ENCODE measurements at regions not wholly inside any gene's neighbourhood (a gene's known extent, or its start where the extent isn't known, plus 50 kb on each side); places are given as distances from the start of the nearest gene placed in this dataset.

GRCh38 chr5:51544031-51544785 is 161.0 kb downstream of the ISL1 start:
- Histone ChIP-seq H3K9me3 (replicated peaks in 1 of 11) (no peaks in the 10 kb centered on the region), H3K27ac (peak overlapping the region in 3 of 11 experiments; percentile 20 to 36 (median 21); a peak in 4 of 22 replicates), H3K4me2 (peak overlapping the region; percentile 27 to 73 (median 49); a peak in 20 of 22 replicates), H4K20me1 (no peaks in the 10 kb centered on the region), H3K27me3 (no peaks in the 10 kb centered on the region), H3K4me3 (no peak overlapping the region), H3K4me1 (peaks cover 5 to 23% (median 11%) of the 10 kb centered on the region in 10 experiments; a peak in 19 of 20 replicates), H3K9ac (peak overlapping the region in 1 of 11 experiments; percentile 7; a peak in 1 of 22 replicates), H3K36me3 (no peaks in the 10 kb centered on the region)
- no peak for TF ChIP-seq Cebpa-rat (IDR thresholded peaks at IDR 0.05)

GRCh38 chr5:51556833-51557232 is 173.6 kb downstream of the ISL1 start:
- no peaks in the 10 kb centered on the region for H4K20me1 ChIP-seq
- no peaks in the 10 kb centered on the region for H3K27me3 ChIP-seq
- H3K27ac ChIP-seq, result no peak overlapping the region
- TF ChIP-seq Cebpa-rat (IDR thresholded peaks at IDR 0.05), result no peak
- no peaks in the 10 kb centered on the region for H3K36me3 ChIP-seq
- H3K4me3 ChIP-seq, result no peak overlapping the region
- H3K9ac ChIP-seq, result no peak overlapping the region
- peak overlapping the region in 1 of 11 experiments; percentile 13; a peak in 1 of 22 replicates for H3K4me2 ChIP-seq
- 0 out of 20 replicates have a peak, but pooled peaks cover 0 to 7% (median 0%) of the 10 kb centered on the region in 10 experiments for H3K4me1 ChIP-seq
- peaks cover 0 to 12% (median 0%) of the 10 kb centered on the region in 11 experiments; a peak in 2 of 22 replicates for H3K9me3 ChIP-seq (replicated peaks in 1 of 11)

GRCh38 chr5:51558682-51559081 is 175.4 kb downstream of the ISL1 start:
- no peak for TF ChIP-seq Cebpa-rat (IDR thresholded peaks at IDR 0.05)
- H4K20me1 ChIP-seq, result no peaks in the 10 kb centered on the region
- no peak overlapping the region for H3K27ac ChIP-seq
- no peaks in the 10 kb centered on the region for H3K27me3 ChIP-seq
- 0 out of 20 replicates have a peak, but pooled peaks cover 0 to 7% (median 0%) of the 10 kb centered on the region in 10 experiments for H3K4me1 ChIP-seq
- H3K9ac ChIP-seq, result no peak overlapping the region
- H3K4me3 ChIP-seq, result no peak overlapping the region
- no peaks in the 10 kb centered on the region for H3K9me3 ChIP-seq (replicated peaks in 1 of 11)
- H3K36me3 ChIP-seq, result no peaks in the 10 kb centered on the region
- H3K4me2 ChIP-seq, result no peak overlapping the region

- H3K9me3 ChIP-seq (replicated peaks in 1 of 11), result no peaks in the 10 kb centered on the region
- H3K4me1 ChIP-seq, result 0 out of 20 replicates have a peak, but pooled peaks cover 0 to 7% (median 0%) of the 10 kb centered on the region in 10 experiments
- no peaks in the 10 kb centered on the region for H4K20me1 ChIP-seq
- no peak overlapping the region for H3K27ac ChIP-seq
- no peak overlapping the region for H3K4me3 ChIP-seq
- H3K36me3 ChIP-seq, result no peaks in the 10 kb centered on the region
- H3K4me2 ChIP-seq, result no peak overlapping the region
- H3K27me3 ChIP-seq, result no peaks in the 10 kb centered on the region
- H3K9ac ChIP-seq, result no peak overlapping the region
- no peak for TF ChIP-seq Cebpa-rat (IDR thresholded peaks at IDR 0.05)
Measured at GRCh38 chr5:51559339-51559738, 176.1 kb downstream of the ISL1 start.

GRCh38 chr5:51559921-51560658 is 176.8 kb downstream of the ISL1 start:
- no peaks in the 10 kb centered on the region for H3K9me3 ChIP-seq (replicated peaks in 1 of 11)
- TF ChIP-seq Cebpa-rat (IDR thresholded peaks at IDR 0.05), result no peak
- no peak overlapping the region for H3K27ac ChIP-seq

GRCh38 chr5:51566953-51567352 is 183.7 kb downstream of the ISL1 start:
- no peak for TF ChIP-seq Cebpa-rat (IDR thresholded peaks at IDR 0.05)

More at GRCh38 chr5:51559921-51560658, 176.8 kb downstream of the ISL1 start:
- 0 out of 20 replicates have a peak, but pooled peaks cover 0 to 7% (median 0%) of the 10 kb centered on the region in 10 experiments for H3K4me1 ChIP-seq
- no peaks in the 10 kb centered on the region for H3K27me3 ChIP-seq
- no peak overlapping the region for H3K9ac ChIP-seq
- H4K20me1 ChIP-seq, result no peaks in the 10 kb centered on the region
- H3K4me3 ChIP-seq, result no peak overlapping the region
- H3K36me3 ChIP-seq, result no peaks in the 10 kb centered on the region
- H3K4me2 ChIP-seq, result no peak overlapping the region

GRCh38 chr5:51567636-51568035 is 184.4 kb downstream of the ISL1 start:
- no peak overlapping the region for H3K4me2 ChIP-seq
- H3K4me3 ChIP-seq, result no peak overlapping the region
- TF ChIP-seq Cebpa-rat (IDR thresholded peaks at IDR 0.05), result no peak
- no peaks in the 10 kb centered on the region for H3K36me3 ChIP-seq
- no peaks in the 10 kb centered on the region for H3K4me1 ChIP-seq
- no peaks in the 10 kb centered on the region for H3K9me3 ChIP-seq (replicated peaks in 1 of 11)
- no peak overlapping the region for H3K9ac ChIP-seq
- H4K20me1 ChIP-seq, result no peaks in the 10 kb centered on the region
- H3K27ac ChIP-seq, result no peak overlapping the region
- H3K27me3 ChIP-seq, result no peaks in the 10 kb centered on the region

More at GRCh38 chr5:51566953-51567352, 183.7 kb downstream of the ISL1 start:
- Histone ChIP-seq H4K20me1 (no peaks in the 10 kb centered on the region), H3K9me3 (replicated peaks in 1 of 11) (no peaks in the 10 kb centered on the region), H3K27me3 (no peaks in the 10 kb centered on the region), H3K4me3 (no peak overlapping the region), H3K9ac (no peak overlapping the region), H3K36me3 (no peaks in the 10 kb centered on the region), H3K4me2 (no peak overlapping the region), H3K27ac (no peak overlapping the region), H3K4me1 (no peaks in the 10 kb centered on the region)

- H3K36me3 ChIP-seq, result no peaks in the 10 kb centered on the region
- no peak overlapping the region for H3K4me3 ChIP-seq
- no peaks in the 10 kb centered on the region for H3K27me3 ChIP-seq
- no peak overlapping the region for H3K9ac ChIP-seq
- H4K20me1 ChIP-seq, result no peaks in the 10 kb centered on the region
- no peaks in the 10 kb centered on the region for H3K4me1 ChIP-seq
- H3K4me2 ChIP-seq, result no peak overlapping the region
- no peak for TF ChIP-seq Cebpa-rat (IDR thresholded peaks at IDR 0.05)
- no peak overlapping the region for H3K27ac ChIP-seq
- H3K9me3 ChIP-seq (replicated peaks in 1 of 11), result no peaks in the 10 kb centered on the region
Measured at GRCh38 chr5:51573835-51574234, 190.6 kb downstream of the ISL1 start.

- Histone ChIP-seq H3K9me3 (replicated peaks in 1 of 11) (no peaks in the 10 kb centered on the region), H3K27ac (no peak overlapping the region), H3K27me3 (no peaks in the 10 kb centered on the region), H4K20me1 (no peaks in the 10 kb centered on the region), H3K9ac (no peak overlapping the region), H3K4me2 (no peak overlapping the region), H3K4me3 (no peak overlapping the region), H3K36me3 (no peaks in the 10 kb centered on the region), H3K4me1 (no peaks in the 10 kb centered on the region)
- no peak for TF ChIP-seq Cebpa-rat (IDR thresholded peaks at IDR 0.05)
Measured at GRCh38 chr5:51582871-51583394, 199.7 kb downstream of the ISL1 start.
